GM19238 (cell line): ENCODE measurements at regions not wholly inside any gene's neighbourhood (a gene's known extent, or its start where the extent isn't known, plus 50 kb on each side); places are given as distances from the start of the nearest gene placed in this dataset.
"Not testable (repeated sequence)": the region's sequence is repeated elsewhere in the genome, so short reads cannot be mapped to it uniquely, and the experiment has no call there.

ENCODE experiments used
- DNase-seq: peaks from one replicate; pipeline ENCODE4 v3.0.0; 2011; ENCODE audit warnings: low spot score; ENCODE audit not compliant: insufficient read length

DNA sequence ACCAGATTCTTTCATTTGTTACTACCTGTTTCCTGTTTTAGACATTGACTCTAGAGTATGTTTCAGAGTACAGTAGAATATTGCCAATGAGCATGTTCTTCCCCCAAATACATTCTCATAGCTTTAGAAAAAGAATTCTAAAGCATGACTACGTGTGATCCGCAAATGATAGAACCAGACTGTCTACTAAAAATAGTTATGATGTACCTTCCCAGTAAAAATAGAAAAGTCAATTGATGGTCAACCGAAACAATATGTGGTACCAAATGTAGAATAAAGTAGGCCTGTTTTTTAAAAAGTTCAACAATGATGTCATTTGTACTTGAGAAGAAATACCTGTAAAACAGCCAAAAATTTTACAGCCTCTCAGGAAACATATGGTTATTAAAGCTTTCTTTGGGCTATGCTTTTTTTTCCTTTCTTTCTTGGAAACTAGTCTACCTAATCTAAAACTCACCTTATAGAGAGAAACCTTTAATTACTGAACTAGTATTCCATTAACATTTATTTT is 130.1 kb upstream of the MTHFD1L start:
- no peak for DNase-seq

DNA sequence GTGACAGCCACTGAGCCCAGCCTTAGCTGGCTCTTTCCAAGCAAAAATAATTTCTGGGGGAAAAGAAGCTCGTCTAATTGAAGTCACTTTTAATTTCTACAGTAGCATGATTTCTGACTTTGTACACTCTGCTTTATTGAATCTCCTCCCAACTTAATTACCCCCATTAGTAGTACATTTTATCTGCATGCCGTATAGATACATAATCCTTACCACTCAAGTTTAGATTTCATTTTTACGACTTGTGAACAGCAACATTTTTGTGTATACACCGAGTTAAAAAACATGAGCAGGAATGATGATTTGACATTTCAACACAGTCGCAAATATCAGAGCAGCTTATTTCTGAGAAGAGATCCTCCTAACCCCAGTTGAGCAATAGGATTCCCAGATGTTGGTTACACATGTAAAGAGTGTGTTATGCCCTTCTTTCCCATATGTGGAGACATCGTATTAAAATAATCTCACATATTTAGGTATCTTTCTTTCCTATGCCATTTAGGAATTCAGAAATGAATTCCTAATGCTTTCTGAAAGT is 127.3 kb upstream of the MTHFD1L start:
- DNase-seq, result no peak

DNA sequence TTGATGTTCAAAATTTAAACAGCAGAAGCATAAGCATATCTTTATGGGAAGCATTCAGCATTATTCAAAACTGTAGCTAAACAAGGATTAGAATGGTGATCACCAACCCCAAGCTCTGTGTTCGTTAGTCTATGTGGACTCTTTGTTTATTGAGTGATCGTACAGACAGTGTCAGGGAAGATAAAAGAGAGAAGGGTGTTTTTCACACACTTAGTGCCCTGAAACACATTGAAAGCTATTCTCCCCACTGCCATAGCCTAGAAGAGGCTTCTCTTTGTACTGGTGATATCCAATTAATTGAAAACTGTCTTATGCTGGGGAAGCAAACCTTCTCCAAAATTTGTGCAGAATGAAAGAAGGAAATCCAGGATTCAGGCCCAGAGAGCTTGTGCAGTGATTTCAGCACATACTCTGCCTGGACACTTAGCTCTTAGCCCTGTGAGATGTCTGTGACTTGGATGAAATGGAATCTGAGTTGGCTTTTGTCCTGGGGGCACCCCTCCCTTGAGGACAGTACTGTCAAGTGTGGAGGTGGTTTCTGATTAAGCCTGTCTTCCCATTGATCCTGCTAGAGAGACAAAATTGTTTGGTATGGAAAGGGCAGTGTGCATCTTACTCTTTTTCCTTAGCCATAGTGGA is 125.7 kb upstream of the MTHFD1L start:
- DNase-seq, result no peak

DNA sequence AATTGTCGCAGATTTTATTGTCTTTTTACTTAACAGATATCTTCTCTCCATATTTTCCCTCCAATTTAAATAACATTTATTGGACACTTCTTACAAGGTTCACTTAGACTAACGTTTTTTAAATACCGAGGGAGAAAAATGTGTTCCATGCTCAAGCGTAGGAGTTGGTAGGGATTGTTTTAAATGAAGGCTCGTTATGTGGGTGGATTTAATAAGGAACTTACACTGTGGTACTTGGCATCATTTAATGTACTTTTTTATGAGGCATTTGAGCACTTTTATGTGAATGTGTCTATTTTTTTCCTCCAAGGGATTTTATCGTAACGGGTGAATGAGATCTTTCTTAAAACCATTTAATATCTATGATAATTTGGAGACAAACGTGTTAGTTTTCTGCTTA is 125.0 kb upstream of the MTHFD1L start:
- DNase-seq, result no peak

DNA sequence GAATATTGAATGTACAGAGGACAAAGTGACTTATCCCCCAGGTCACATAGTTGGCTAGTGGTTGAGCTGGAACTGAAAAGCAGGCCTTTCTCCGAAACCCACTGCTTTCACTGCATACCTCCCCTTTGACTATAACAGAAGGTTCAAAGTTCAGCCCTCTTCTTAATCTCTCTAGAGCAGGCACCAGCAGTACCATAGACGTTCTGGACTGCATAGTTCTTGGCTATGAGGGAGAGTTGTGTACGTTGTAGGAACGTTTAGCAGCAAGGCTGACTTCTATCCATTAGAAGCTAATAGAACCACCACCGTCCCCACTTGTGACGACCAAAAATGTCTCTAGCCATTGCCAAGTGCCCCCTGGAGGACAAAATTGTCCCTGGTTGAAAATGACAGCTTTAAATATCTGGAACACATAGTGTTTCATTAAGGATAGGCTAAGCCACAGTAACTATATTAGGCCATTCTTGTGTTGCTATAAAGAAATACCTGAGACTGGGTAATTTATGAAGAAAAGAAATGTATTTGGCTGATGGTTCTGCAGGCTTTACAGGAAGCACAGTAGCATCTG is 123.8 kb upstream of the MTHFD1L start:
- DNase-seq, result peak; percentile 11

DNA sequence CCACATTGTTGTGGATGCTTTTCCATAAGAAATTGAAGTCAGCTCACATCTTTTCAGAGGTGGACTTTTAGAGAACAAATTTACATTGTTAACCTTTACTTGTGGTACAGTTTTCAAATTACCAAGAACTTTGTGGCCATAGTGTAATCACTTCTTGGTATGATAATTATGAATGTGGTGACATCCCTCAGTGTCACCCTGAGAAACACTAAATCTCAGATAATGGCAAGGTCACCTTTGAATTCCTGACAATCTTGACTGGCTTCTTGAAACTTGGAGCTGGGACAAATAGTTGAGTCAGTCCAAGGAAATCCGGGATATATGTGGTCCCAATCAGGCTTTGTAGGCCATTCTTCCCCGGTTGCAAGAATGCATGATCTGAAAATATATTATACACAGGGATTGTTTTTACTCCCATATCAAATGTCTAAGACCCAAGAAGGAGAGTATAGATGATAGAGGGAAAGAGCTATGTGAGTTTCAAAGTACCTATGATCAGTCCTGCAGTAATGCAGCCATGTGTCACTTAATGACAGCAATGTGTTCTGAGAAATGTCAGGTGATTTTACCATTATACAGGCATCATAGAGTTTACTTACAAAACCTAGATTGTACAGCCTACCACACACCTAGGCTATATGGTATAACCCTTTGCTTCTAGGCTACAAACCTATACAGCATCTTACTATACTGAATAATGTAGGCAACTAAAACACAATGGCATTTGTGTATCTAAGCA is 120.8 kb upstream of the MTHFD1L start:
- no peak for DNase-seq

DNA sequence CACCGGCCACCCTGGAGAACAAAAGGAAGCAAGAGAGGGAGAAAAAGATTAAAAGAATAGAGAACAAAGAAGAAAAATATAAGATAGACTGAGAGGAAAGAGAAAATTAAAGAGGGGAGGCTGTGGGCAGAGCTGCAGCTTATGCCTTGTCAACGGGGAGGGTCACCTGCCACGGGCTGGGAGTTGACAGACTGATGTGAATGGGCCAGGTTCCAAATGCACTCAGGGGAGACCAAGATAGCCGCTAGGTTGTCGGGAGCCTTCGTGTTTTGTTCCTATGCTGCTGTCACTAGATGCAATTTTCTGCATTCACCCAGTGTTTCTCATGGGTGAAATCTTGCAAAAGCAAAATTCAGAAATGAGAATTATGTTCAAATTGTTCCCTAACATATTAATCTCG is 119.6 kb upstream of the MTHFD1L start:
- DNase-seq, result no peak

DNA sequence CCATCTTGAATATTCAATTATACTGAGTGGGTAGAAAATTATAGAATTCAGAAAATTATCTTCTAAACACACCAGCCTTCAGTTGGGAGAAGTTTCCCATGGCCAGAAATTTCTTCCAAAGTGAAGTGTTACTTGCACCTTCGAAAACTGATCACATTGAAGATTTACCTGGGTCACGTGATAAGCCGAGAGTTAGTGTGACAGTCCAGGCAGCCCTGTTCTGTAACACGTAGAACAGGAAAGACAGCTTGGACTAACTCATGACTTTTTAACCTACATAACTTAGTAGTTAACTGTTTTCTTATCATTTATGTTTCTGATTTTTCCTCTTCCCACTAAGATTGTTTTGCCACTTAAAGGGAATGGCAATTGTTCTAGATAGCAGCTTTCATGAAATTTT is 118.3 kb upstream of the MTHFD1L start:
- DNase-seq, result no peak

DNA sequence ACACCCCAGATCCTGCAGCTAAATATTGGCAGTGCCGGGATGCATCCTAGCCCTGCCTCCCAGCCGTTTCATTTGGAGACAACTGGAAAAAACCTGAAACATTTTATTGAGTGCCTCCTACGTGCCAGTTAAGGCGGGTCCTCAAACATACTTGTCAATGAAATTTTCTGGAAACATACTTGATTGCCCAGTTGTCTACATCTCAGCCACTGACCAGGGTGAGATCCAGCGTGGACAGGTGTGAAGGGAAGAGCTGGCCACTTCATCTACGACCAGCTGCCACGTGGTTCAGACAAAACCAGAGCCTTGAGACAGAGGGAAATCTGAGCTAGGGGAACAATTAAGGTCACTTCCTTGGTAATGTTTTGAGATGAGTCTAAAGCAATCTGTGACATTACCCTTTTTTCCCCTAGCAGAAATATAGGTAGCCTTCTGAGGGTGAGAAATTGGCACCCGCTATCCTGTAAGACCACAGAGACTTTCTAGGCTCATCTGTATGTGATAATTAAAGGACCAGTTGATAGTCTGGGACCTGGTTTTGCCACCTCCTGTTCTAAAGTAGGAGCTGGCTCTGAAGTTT is 116.3 kb upstream of the MTHFD1L start:
- no peak for DNase-seq

DNA sequence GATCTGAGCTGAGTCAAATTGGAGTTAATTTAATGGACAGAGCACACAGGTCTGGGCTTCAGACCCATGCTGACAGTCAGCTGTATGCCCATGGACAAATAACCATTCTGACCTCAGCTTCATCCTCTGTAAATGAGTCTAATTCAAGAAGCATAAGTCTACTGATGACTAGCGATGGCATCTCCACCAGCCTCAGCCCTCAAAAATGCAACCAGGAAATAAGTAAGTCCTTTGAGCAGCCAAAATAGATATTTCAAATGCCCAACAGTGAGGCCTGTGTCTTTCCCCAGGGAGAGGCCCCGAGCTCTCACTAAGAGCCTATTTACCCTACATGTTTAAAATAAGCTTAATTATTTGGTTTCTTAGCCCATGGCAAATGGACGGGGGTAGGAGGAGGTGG is 114.2 kb upstream of the MTHFD1L start:
- DNase-seq, result no peak

DNA sequence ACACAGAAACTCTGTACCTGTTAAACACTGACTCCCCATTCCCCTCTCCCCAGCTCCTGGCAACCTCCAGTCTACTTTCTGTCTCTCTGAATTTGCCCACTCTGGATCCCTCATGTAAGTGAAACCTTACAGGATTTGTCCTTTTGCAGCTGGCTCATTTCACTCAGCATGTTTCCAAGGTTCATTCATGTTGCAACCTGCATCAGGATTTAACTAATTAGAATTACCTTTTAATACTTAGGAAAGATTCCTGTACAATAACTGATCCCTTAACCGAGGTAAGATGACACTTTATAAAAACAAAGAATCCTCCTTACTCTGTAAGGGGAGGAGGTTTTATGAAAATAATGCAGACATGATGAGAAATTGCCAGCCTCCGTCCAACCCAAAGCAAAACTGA is 113.1 kb upstream of the MTHFD1L start:
- DNase-seq, result no peak

DNA sequence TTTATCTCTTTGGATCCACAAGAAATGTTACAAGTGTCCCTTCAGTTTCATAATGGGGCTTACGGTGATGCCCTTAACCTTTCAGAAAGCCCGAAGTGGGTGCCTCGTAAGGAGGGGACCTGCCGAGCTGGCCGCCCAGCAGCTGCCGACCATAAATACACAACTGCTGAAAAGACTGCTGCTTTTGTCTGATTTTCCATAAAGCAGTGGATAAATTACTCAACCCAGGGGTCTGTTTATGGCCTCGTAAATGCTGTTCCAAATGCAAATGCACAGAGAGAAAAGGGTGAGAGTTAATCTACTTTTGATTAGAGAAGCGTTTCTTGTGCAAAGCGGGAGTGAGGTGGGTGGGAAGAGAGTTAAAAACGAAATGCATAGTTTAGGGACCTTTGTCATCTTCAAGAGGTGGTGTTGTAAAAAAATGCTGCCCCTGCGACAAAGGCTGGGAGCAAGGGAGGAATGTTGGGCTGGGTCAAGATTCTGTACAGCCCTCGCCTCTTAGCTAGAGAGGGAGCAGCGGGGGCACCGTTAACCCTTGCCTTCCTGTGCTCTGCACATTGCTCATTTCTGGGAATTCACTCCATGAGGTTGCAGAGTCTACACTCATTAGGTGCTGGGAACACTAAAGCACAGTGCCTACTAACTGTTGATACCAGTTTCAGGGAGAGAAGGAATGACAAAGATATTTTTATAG is 112.0 kb upstream of the MTHFD1L start:
- no peak for DNase-seq

DNA sequence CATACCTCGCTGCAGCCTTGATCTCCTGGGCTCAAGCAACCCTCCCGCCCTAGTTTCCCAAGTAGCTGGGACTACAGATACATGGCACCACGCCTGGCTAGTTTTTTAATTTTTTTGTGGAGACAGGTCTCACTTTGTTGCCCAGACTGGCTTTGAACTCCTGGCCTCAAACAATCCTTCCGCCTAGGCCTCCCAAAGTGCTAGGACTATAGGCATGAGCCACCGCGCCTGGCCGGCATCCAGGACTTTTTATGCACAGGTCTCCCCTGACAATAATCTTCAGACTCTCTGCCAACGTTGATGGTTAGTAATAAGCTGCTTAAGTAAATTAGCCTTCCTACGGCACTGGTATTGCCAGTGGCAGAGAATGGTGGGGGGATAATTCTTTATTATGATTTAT is 110.5 kb upstream of the MTHFD1L start:
- no peak for DNase-seq

DNA sequence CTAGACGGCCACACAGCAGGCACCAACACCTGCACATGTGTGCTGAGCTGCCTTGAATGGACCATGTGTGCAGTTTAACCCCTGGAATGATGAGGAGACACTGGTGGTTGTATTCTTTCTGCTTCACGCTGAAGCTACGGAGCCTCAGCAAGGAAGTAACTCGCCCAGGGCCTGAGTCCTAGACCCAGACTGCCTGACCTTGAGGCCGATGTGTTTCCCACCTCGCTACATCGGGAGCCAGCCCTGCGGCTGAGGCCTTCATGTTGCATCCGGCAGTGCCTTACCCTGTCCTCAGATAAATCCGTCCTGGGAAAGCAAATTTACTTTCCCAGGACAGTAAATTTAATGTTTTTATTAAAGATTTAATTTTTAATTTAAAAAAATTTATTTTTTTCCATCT is 110.0 kb upstream of the MTHFD1L start:
- DNase-seq, result no peak

DNA sequence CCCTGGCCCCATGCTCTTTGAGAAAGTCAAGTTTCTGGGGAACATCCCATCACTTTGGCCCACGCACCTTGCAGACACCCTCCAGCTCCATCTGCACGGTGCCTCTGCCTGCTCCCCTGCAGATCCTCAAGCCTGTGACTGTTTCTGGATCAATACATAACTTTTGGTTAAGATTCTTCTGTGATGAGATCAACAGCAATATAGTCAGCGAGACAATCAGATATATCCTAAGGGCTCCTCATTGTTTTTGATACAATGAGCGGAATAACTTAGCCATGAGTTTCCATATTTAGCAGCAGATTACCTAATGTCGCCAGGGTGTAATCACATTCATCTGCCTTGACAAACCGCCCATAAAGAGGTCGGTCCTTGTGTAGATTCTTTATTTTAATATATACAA is 109.3 kb upstream of the MTHFD1L start:
- no peak for DNase-seq

DNA sequence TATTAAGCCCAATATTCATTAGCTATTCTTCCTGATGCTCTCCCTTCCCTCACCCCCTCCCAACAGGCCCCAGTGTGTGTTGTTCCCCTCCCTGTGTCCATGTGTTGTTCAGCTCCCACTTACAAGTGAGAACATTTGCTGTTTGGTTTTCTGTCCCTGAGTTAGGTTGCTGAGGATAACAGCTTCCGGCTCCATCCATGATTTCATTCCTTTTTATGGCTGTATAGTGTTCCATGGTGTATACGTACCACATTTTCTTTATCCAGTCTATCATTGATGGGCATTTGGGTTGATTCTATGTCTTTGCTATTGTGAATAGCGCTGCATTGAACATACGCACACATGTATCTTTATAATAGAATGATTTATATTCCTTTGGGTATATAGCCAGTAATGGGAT is 107.7 kb upstream of the MTHFD1L start:
- DNase-seq, result not testable (repeated sequence)

DNA sequence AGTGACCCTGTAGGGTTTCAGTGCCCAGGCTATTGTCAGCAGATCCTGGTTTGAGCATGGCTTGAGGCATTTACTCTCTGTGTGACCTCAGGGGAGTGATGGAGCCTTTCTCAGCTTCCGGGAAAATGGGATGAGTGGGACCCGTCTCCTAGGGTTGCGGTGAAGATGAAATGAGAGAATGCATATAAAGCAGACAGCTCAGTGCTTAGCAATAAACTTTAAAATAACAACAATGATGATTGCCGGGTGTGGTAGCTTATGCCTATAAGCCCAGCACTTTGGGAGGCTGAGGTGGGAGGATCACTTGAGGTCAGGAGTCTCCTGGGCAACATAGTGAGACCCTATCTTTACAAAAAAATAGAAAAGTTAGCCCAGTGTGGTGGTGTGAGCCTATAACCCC is 106.0 kb upstream of the MTHFD1L start:
- DNase-seq, result no peak

DNA sequence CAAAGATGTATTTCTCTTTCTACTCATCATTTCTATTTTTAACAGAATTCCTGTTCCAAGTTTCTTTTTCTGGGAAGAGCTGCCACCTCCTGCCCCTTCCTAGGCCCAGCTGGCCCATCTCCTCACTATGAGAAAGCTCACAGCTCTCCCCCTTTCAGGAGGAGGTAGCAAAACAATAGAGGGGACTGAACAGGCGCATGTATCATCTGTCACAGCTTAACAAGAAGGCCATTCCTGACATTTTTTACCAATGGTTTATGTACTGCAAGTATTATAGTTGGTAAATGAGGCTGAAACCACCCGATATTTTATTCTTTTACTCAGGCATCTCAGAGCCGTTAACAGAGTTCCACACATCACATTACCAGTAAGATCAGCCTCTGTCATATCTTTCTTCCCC is 103.7 kb upstream of the MTHFD1L start:
- DNase-seq, result no peak

DNA sequence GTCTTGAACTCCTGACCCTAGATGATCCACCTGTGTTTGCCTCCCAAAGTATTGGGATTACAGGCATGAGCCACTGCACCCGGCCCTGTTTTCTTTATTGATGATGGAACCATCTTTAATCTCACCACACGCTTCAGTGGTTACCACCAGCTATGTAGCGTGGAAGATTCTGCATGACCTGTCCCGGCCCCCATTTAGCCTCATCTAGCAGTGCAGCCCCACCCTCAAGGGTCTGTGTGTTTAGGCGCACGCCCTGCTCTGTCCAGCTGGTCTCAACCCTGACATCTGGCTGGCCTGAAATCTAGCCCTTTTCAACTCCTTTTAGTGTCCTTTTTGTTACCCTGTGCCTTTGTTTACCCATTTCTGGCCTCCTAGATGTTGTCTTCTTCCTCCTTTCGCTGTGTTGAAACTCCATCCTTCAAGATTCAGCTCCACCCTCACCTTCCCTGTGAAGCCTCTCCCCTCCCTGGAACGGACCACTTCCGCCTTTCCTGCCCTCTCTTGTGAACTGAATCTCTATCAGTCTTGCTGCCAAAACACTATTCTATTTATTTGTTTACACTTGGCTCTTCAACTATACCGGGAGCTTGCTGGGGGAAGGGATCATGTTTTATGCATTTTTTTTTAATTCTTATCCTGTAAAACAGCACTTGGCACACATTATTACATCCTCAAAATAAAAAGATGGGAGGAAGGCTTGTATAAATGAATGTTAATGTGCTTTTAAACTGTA is 101.0 kb upstream of the MTHFD1L start:
- DNase-seq, result no peak

DNA sequence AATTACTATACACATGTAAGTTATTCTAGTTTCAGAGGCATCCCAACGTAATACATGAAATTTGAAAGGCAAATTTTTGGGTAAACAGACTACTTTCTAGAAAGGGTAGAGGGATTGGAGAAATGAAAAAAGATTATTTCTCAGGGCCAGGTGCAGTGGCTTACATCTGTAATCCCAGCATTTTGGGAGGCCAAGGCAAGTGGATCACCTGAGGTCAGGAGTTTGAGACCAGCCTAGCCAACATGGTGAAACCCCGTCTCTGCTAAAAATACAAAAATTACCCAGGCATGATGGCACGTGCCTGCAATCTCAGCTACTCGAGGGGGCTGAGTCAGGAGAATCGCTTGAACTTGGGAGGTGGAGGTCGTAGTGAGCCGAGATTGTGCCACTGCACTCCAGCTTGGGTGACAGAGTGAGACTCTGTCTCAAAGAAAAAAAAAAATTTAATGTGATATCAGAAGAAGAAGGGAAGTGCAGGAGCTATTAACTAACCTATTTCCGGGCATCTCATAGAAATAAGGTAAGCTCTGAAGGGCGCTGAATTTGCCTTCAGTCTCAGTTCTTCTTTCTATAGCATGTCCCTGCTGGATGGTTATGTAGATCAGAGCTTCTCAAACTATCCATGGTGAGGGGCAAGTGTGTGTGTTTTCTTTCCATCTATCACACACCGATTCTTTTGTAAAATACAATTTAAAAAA is 100.3 kb upstream of the MTHFD1L start:
- DNase-seq, result peak; percentile 10
